ENCODE measurements at regions not wholly inside any gene's neighbourhood (a gene's known extent, or its start where the extent isn't known, plus 50 kb on each side); places are given as distances from the start of the nearest gene placed in this dataset.

DNA sequence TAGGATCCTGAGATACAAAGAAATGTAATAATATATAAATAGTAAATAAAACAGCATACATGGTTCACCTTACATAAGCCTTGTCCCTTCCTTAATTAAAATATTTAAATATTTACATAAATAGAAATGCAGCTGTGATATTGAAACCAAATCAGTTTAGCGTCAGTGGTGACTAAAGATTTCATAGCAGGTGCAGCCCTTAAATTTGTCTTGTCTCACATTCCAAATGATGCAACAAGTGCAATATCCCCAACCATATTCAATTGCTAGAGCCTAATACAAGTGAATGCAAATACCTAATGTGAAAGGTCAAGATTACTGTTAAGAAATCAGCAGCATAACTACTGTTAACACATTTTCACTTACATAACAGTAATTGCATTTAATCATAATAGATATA lies 539.5 kb downstream of the NYAP2 start:
- no peak for DNase-seq (ENCODE audit: low spot score)

DNA sequence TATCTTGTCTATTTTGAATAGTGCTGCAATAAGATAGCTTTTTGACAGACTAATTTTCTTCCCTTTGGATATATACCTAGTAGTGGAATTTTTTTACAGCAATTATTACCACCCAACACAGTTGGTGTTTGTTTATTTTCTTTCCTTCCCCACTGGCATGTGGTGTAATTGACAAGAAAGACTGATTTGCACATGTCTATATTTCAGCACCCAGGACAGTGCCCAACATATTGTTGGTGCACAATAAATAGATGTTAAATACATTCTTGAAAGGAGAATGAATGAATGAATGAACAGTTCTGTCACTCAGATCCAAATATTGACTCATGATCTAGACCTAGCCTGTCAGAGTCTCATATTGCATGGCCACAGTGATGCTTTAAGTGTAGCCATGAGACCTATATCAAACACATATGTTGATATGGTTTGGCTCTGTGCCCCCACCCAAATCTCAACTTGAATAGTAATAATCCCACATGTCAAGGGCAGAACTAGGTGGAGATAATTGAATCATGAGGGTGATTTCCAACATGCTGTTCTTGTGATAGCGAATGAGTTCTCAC lies 538.2 kb downstream of the NYAP2 start:
- DNase-seq (ENCODE audit: low spot score) = no peak

DNA sequence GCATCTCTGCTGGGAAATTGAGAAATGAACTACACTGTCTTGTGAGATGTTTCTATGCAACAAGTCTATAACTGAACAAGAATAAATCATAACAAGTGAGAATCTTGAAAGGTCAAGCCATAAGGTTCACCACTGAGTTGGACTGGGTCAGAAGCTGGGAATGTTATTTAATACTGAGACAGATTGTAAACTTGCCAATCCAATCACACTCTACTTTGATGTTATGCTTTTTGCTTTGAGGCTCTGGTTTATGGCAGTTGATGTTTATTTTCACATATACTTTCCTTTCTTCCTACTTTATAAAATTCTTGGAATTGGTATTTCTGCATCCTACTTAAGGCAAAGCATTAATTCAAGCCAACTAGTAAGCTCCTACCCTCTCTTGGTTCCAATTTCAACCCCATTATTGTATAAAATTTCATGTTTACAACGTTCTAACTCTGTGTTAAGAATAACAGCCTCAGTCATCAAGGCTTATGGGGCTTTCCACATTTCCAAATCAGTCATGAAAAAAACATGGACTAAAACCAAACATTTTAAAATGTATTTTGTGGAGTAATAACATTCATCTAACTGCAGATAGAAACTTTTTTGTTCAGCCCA lies 533.4 kb downstream of the NYAP2 start:
- no peak for DNase-seq (ENCODE audit: low spot score)

- no peak for DNase-seq (ENCODE audit: low spot score)
Observed at GRCh38 chr2:225930687-225931086, 531.2 kb downstream of the NYAP2 start.

- DNase-seq (ENCODE audit: low spot score) = no peak
Observed at GRCh38 chr2:225920621-225921220, 521.2 kb downstream of the NYAP2 start.

DNA sequence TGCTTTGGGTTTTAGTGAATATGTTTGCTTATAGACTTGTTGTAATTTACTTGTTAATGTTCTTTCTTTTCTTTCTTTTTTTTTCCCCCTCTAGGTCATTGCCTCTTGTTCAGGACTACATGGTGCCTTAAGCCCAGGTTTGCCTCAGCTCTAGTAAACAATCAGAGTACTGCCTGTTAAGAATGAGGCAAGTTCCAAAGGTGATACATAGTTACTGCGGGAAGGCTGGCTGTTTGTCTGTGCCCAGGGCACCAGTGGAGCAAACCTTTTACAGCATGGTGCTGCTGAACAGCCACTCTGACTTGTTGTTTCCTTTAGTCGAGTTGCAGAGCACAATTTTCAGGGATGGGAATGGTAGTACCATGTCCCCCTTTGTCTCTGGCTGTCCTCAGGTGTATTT lies 517.2 kb downstream of the NYAP2 start:
- no peak for DNase-seq (ENCODE audit: low spot score)

- DNase-seq (ENCODE audit: low spot score) = no peak
Observed at GRCh38 chr2:225911019-225911418, 511.5 kb downstream of the NYAP2 start.

DNA sequence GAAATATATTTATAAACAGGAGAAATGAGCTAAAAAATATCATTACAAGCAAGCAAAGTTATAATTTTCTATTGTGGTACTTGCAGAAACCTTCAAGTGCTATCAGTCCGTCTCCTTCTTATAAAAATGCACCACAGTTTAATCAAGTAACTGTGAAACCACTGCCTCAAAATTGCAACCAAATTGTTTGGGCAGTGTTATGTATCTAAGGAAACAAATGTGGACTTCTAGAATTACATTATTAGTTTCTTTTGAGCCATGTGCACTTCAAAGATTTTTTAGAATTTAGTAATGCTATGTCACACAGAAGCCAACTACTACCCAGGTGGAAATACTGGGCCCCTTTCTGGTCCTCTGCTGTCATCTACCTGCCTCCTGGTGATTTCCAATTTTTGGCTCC lies 495.6 kb downstream of the NYAP2 start:
- no peak for DNase-seq (ENCODE audit: low spot score)

DNA sequence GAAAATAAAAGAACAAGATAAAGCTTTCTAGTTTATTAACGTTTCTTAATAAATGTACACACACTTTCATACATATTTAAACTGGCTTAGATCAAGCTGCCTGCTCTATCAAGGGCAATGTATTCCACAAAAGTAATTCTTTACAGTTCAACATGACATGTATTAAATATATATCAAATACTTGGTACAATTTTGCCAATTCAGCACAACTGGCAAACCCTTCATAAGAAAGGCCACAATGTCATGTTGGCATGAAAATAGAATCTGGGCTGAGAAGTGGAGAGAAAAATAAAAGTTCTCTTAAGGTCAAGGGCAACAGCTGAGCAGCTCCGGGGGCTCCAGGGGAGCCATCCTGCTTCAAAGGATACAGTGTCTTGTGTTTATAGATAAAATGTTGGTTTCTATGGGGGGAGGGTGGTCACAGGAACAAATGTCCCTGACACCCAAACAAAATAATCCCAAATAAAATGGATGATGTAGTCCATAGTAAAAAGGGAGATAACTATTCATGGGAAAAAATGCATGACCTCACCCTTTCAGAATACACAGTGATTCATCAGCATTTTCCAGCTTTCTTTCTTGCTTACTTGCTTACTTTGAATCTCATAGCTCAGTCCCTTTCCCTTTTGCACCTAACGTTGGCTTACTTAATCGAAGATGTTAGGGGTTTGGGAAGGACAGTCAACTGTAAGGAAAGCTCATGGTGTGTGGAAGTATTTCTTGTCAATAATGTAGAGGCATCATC lies 494.9 kb downstream of the NYAP2 start:
- DNase-seq (ENCODE audit: low spot score) = no peak

DNA sequence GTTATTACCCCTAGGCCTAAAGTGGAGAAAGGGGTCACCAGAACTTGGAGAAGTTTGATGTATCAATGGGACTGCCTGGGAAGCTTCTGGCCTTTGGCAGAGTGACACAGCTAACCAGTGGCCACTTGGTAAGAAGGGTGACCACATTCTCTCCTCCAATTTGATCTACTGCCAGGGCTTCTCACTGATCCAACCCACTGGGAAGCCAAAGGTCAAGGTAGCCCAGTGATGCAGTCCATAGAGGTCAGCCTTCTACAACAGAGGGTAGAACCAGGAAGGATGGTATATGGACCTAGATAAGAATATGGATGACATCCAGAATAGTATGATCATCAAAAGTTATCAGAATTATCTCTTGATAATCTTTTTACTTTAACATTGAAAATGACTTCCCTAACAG lies 493.6 kb downstream of the NYAP2 start:
- no peak for DNase-seq (ENCODE audit: low spot score)

- DNase-seq (ENCODE audit: low spot score) = no peak
Observed at GRCh38 chr2:225891771-225892170, 492.3 kb downstream of the NYAP2 start.

DNA sequence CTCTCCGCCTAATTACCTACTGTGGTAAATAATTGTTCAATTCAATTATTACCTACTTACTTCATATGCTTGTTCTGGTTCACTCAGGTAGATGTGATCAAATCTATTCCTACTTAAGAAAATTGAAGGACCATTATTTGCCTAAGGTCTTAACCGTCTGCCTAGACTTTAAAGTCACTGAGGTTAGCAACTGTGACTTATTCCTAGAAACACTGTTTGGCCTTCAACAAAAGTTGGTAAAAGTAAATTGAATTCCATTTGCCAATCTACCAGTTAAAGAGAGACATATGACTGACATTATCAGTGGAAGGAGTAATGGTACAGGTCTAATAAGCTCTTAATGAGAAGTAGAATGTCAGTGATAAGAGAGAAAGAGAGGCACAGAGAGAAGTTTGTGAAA lies 491.5 kb downstream of the NYAP2 start:
- no peak for DNase-seq (ENCODE audit: low spot score)

- peak; percentile 10 for DNase-seq (ENCODE audit: low spot score)
Observed at GRCh38 chr2:225889452-225889851, 489.9 kb downstream of the NYAP2 start.

DNA sequence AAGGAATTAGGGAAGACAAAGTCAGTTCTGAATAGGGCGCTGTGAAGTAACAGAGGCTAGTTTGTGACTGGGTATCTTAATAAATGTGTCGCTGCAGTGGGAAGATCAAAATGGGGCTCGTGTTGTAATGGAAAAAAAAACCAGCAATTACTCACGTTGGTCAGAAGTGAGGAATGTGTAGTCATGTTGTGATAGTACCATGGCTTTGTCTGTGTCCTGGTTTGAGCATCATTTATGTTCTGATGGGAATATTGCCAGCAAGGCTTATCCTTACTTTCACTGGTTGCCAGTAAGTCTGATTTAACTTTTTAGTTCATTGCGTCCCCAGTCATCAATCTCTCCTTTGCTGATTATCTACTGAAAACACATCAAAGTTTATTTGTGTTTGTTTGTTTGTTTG lies 467.6 kb downstream of the NYAP2 start:
- DNase-seq (ENCODE audit: low spot score) = no peak

DNA sequence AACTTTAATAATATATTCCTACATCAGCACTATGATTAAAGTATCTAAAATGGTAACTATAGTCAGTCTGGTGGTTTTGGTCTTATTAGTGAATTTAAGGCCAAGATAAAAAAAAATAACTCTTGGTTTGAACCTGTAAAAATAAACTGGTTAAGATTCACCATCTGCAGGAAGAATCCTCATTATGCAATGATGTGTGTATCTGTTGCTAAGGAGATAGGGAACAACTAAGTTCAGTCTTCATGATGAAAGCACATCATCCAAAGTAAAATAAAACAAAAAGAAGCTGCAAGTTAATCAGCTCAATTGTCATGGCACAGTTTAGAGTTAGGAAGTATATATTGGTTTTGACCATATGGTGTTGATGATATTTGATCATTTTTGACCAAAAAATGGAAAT lies 466.0 kb downstream of the NYAP2 start:
- DNase-seq (ENCODE audit: low spot score) = no peak

DNA sequence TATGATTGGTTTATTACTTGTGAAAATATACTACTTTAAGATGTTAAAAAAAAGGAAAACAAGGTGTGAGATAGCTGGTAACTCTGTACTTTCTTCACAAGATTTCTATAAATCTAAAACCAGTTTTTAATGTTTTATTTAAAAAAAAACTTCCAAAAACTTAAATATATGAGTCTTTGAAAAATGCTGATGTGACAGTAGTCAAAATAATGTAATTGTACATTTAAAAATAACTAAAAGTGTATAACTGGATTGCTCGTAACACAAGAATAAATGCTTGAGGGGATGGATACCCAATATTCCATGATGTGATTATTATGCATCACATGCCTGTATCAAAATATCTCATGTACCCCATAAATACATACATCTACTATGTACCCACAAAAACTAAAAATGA lies 464.9 kb downstream of the NYAP2 start:
- DNase-seq (ENCODE audit: low spot score) = no peak

- DNase-seq (ENCODE audit: low spot score) = no peak
Observed at GRCh38 chr2:225842939-225843338, 443.4 kb downstream of the NYAP2 start.

DNA sequence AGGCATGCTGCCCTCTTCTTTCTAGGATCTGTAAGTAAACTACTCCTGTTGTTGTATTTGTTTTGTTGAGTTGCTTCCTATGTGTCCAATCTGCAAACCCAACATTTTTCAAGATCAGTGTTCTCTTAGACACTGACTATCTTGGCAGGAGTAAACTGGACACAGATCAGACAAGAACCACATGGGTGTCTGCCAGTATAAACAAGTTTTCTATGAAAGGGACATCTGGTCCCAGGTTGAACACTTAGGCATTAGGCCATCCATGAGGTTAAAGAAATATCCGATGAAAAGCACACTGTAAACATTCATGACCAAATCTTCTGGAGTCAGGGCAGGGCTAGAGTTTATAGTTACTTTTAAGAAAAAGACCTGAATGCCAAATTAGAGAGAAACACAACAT lies 441.8 kb downstream of the NYAP2 start:
- DNase-seq (ENCODE audit: low spot score) = no peak

DNA sequence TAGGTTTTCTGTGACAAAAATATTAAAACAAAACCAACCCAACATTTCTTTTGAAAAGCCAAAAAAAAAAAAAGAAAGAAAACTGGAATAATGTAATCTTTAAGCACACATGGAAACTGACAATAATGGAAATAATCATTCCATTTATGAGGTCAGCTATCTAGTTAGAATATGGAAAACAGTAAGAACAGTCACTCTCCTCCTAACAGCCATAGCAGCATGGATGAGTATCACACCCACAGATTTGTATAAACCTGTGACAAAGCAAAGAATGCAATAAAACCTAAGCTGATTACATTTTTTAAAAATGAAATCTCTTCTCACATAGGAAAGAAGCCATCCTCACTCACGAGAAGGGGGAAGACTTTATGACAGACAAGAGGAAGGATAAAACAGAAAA lies 437.8 kb downstream of the NYAP2 start:
- DNase-seq (ENCODE audit: low spot score) = no peak

GRCh38 chr2:225824748-225825449 lies 425.4 kb downstream of the NYAP2 start:
- no peak for DNase-seq (ENCODE audit: low spot score)

DNA sequence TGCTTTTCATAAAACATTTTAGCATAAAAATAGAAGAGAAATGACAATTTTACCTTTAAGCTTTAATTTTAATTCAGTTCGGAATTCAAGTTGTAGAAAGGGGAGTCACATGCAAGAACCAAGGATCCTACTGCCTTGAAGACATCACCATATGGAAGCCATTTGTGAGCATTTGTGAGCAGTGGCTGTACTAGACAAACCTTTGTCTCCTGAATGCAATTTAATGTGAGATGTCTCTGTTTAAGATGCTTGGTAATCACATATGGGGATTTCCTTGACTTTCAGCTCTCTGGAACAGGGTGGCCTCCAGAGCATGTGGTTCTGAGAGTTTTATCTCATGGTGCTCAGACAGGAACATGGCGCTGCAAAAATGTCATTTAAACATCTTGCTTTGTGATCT lies 421.8 kb downstream of the NYAP2 start:
- DNase-seq (ENCODE audit: low spot score) = no peak

- DNase-seq (ENCODE audit: low spot score) = no peak
Observed at GRCh38 chr2:225820826-225821225, 421.3 kb downstream of the NYAP2 start.

DNA sequence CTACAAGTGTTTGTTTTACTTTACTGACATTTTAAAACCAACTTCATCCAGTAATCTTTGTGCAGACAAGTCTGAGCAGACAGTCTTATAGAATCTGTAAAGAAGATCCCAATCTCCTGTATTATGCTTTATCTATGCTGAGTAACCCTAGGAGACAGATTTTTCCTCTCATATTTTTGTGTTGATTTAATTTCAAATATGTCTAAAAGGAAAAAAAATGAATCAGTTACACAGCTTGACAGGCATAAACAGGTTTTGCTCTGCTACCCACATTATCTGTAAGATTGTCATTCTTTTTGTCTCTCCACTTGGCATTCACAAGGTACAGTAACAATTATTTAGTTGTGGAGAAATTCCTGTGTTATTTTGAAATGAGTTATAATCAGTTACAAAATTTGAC lies 415.0 kb downstream of the NYAP2 start:
- DNase-seq (ENCODE audit: low spot score) = no peak

Measured in kidney capillary endothelial cell (primary cell).